GM23338 (cell line): ENCODE measurements at regions not wholly inside any gene's neighbourhood (a gene's known extent, or its start where the extent isn't known, plus 50 kb on each side); places are given as distances from the start of the nearest gene placed in this dataset.

Experiments
- ATAC-seq: fragments of 200-7000 bp; cut with Tn5 transposase; 3 replicates; pipeline ENCODE4 v1.9.1; 2020
- DNase-seq: peaks from one replicate; pipeline ENCODE4 v3.0.0-alpha.2; 2015; ENCODE audit warnings: low spot score
- H2AFZ ChIP-seq: fragments of 200-600 bp; sonication (generic); 2 replicates; pipeline ENCODE4 v1.8.0; 2016; ENCODE audit warnings: antibody characterized with exemption, mild to moderate bottlenecking, moderate library complexity
- H3F3A ChIP-seq: fragments of 200-600 bp; sonication (generic); replicated peaks from 2 replicates; pipeline ENCODE4 v1.8.0; 2017; ENCODE audit warnings: antibody characterized with exemption, mixed run types, low read depth
- H3K27ac ChIP-seq: fragments of 200-600 bp; sonication (generic); 2 replicates; pipeline ENCODE4 v1.6.1; 2016; ENCODE audit warnings: low read depth
- H3K27me3 ChIP-seq: fragments of 200-600 bp; sonication (generic); 2 replicates; pipeline ENCODE4 v1.8.0; 2016; ENCODE audit warnings: mild to moderate bottlenecking, mixed run types, moderate library complexity; ENCODE audit not compliant: insufficient read depth
- H3K36me3 ChIP-seq: fragments of 200-600 bp; sonication (generic); 2 replicates; pipeline ENCODE4 v1.8.0; 2016; ENCODE audit warnings: mild to moderate bottlenecking; ENCODE audit not compliant: insufficient read depth
- H3K4me1 ChIP-seq: fragments of 200-600 bp; sonication (generic); 2 replicates; pipeline ENCODE4 v1.8.0; 2016; ENCODE audit warnings: mild to moderate bottlenecking, moderate library complexity; ENCODE audit not compliant: insufficient read depth
- H3K4me2 ChIP-seq: fragments of 200-600 bp; sonication (generic); 2 replicates; pipeline ENCODE4 v1.7.1; 2017; ENCODE audit warnings: mixed run types
- H3K4me3 ChIP-seq: fragments of 200-600 bp; sonication (generic); 2 replicates; pipeline ENCODE4 v1.6.1; 2016; ENCODE audit warnings: mixed run types
- H3K79me2 ChIP-seq: fragments of 200-600 bp; sonication (generic); replicated peaks from 2 replicates; pipeline ENCODE4 v1.8.0; 2017; ENCODE audit warnings: mild to moderate bottlenecking; ENCODE audit not compliant: insufficient read depth
- H3K9me2 ChIP-seq: fragments of 200-600 bp; sonication (generic); 2 replicates; pipeline ENCODE4 v1.8.0; 2017; ENCODE audit not compliant: insufficient read depth
- H4K20me1 ChIP-seq: fragments of 200-600 bp; sonication (generic); replicated peaks from 2 replicates; pipeline ENCODE4 v1.8.0; 2017; ENCODE audit warnings: mild to moderate bottlenecking; ENCODE audit not compliant: insufficient read depth
- H3K27ac Mint-ChIP-seq: 2 replicates; pipeline ENCODE4 v1.8.0; 2020; ENCODE audit warnings: inconsistent platforms, mild to moderate bottlenecking, moderate library complexity, mixed read lengths
- H3K27me3 Mint-ChIP-seq: 3 replicates; pipeline ENCODE4 v1.8.0; 2022; ENCODE audit warnings: low read depth, mild to moderate bottlenecking, moderate library complexity, mixed read lengths, inconsistent platforms; ENCODE audit not compliant: insufficient read depth, poor library complexity
- H3K36me3 Mint-ChIP-seq: 3 replicates; pipeline ENCODE4 v1.8.0; 2021; ENCODE audit warnings: low read depth, mild to moderate bottlenecking, inconsistent platforms, moderate library complexity, mixed read lengths
- H3K4me1 Mint-ChIP-seq: 3 replicates; pipeline ENCODE4 v1.8.0; 2020; ENCODE audit warnings: mild to moderate bottlenecking, inconsistent platforms, mixed read lengths
- H3K4me3 Mint-ChIP-seq: 3 replicates; pipeline ENCODE4 v1.8.0; 2021; ENCODE audit warnings: moderate library complexity, mild to moderate bottlenecking, inconsistent platforms, mixed read lengths
- H3K9me3 Mint-ChIP-seq: 3 replicates; pipeline ENCODE4 v1.8.0; 2020; ENCODE audit warnings: moderate library complexity, mild to moderate bottlenecking, inconsistent platforms, mixed read lengths
- CREB1 ChIP-seq: fragments of 250-450 bp; sonication (Bioruptor Pico); IDR thresholded peaks from 2 replicates; pipeline ENCODE4 v1.5.0; 2020; ENCODE audit warnings: low read depth, mild to moderate bottlenecking, moderate library complexity
- EZH2 ChIP-seq: fragments of 200-600 bp; sonication (generic); IDR thresholded peaks from one replicate; pipeline ENCODE4 v1.8.0; 2017; ENCODE audit warnings: antibody characterized with exemption, mild to moderate bottlenecking, low read depth; ENCODE audit not compliant: unreplicated experiment
- EZH2phosphoT487 ChIP-seq: fragments of 200-600 bp; sonication (generic); IDR thresholded peaks from one replicate; pipeline ENCODE4 v1.8.1; 2018; ENCODE audit warnings: antibody characterized with exemption; ENCODE audit not compliant: unreplicated experiment
- JUNB ChIP-seq: IDR thresholded peaks from one replicate; pipeline ENCODE4 v1.6.1; 2016; ENCODE audit warnings: antibody characterized with exemption; ENCODE audit not compliant: unreplicated experiment
- NANOG ChIP-seq: IDR thresholded peaks from 2 replicates; pipeline ENCODE4 v1.6.1; 2016; ENCODE audit warnings: antibody characterized with exemption, borderline replicate concordance
- POLR2AphosphoS5 ChIP-seq: IDR thresholded peaks from 2 replicates; pipeline ENCODE4 v1.6.1; 2016; ENCODE audit warnings: antibody characterized with exemption, low read depth
- STAT1 ChIP-seq: IDR thresholded peaks from one replicate; pipeline ENCODE4 v1.6.1; 2016; ENCODE audit warnings: antibody characterized with exemption; ENCODE audit not compliant: unreplicated experiment
- ZNF114 ChIP-seq: fragments of 250-450 bp; sonication (Bioruptor Pico); IDR thresholded peaks from 2 replicates; pipeline ENCODE4 v1.5.0; 2020; ENCODE audit warnings: mild to moderate bottlenecking, moderate library complexity
- ZNF331 ChIP-seq: fragments of 250-450 bp; sonication (Bioruptor Pico); IDR thresholded peaks from 2 replicates; pipeline ENCODE4 v1.5.0; 2020; ENCODE audit warnings: low read depth, mild to moderate bottlenecking, moderate library complexity
- ZNF462 ChIP-seq: fragments of 250-450 bp; sonication (Bioruptor Pico); IDR thresholded peaks from 2 replicates; pipeline ENCODE4 v1.5.0; 2020; ENCODE audit warnings: mild to moderate bottlenecking, moderate library complexity
- TF ChIP-seq, protein P1 (sequence below), 2 experiments: fragments of 200-600 bp in 1 of 2; sonication (generic) in 1 of 2; conservative IDR thresholded peaks; 2 replicates each; pipeline versions ENCODE4 v1.5.1 to v1.6.1; 2016 to 2017; ENCODE audit warnings: antibody characterized with exemption in 2 of 2, low read depth in 2 of 2, mild to moderate bottlenecking in 2 of 2, moderate library complexity in 1 of 2
- TF ChIP-seq, protein P2 (sequence below): IDR thresholded peaks from 2 replicates; pipeline ENCODE4 v1.6.1; 2016; ENCODE audit warnings: antibody characterized with exemption
- TF ChIP-seq, protein P3 (sequence below): IDR thresholded peaks from one replicate; pipeline ENCODE4 v1.6.1; 2018; ENCODE audit warnings: antibody characterized with exemption; ENCODE audit not compliant: unreplicated experiment

- H3K4me3 Mint-ChIP-seq, result no peak overlapping the region
- no peak overlapping the region for H3K4me2 ChIP-seq
These were observed 305.4 kb upstream of the RAB6C start for GRCh38 chr2:129673847-129674711.

More at GRCh38 chr2:129673847-129674711, 305.4 kb upstream of the RAB6C start:
- H3K27ac ChIP-seq, result no peak overlapping the region
- no peak overlapping the region for H2AFZ ChIP-seq
- no peaks in the 10 kb centered on the region; the same call in 1 of the 2 replicates for H3K4me1 ChIP-seq
- no peaks in the 10 kb centered on the region for H3K9me3 Mint-ChIP-seq
- no peak overlapping the region for H3K27ac Mint-ChIP-seq
- H3K36me3 ChIP-seq, result no peaks in the 10 kb centered on the region
- TF ChIP-seq, protein P1, sequence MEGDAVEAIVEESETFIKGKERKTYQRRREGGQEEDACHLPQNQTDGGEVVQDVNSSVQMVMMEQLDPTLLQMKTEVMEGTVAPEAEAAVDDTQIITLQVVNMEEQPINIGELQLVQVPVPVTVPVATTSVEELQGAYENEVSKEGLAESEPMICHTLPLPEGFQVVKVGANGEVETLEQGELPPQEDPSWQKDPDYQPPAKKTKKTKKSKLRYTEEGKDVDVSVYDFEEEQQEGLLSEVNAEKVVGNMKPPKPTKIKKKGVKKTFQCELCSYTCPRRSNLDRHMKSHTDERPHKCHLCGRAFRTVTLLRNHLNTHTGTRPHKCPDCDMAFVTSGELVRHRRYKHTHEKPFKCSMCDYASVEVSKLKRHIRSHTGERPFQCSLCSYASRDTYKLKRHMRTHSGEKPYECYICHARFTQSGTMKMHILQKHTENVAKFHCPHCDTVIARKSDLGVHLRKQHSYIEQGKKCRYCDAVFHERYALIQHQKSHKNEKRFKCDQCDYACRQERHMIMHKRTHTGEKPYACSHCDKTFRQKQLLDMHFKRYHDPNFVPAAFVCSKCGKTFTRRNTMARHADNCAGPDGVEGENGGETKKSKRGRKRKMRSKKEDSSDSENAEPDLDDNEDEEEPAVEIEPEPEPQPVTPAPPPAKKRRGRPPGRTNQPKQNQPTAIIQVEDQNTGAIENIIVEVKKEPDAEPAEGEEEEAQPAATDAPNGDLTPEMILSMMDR (conservative IDR thresholded peaks at IDR 0.05; ENCODE audit: low read depth in 2 of 2), result no peak
- TF ChIP-seq ZNF114 (CRISPR knock-in tag) (no peak), STAT1 (no peak), EZH2phosphoT487 (no peak), ZNF462 (no peak), EZH2 (no peak), NANOG (no peak), ZNF331 (CRISPR knock-in tag) (no peak), CREB1 (no peak), POLR2AphosphoS5 (no peak), JUNB (no peak)
- TF ChIP-seq, protein P2, sequence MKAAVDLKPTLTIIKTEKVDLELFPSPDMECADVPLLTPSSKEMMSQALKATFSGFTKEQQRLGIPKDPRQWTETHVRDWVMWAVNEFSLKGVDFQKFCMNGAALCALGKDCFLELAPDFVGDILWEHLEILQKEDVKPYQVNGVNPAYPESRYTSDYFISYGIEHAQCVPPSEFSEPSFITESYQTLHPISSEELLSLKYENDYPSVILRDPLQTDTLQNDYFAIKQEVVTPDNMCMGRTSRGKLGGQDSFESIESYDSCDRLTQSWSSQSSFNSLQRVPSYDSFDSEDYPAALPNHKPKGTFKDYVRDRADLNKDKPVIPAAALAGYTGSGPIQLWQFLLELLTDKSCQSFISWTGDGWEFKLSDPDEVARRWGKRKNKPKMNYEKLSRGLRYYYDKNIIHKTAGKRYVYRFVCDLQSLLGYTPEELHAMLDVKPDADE, result no peak
- TF ChIP-seq, protein P3, sequence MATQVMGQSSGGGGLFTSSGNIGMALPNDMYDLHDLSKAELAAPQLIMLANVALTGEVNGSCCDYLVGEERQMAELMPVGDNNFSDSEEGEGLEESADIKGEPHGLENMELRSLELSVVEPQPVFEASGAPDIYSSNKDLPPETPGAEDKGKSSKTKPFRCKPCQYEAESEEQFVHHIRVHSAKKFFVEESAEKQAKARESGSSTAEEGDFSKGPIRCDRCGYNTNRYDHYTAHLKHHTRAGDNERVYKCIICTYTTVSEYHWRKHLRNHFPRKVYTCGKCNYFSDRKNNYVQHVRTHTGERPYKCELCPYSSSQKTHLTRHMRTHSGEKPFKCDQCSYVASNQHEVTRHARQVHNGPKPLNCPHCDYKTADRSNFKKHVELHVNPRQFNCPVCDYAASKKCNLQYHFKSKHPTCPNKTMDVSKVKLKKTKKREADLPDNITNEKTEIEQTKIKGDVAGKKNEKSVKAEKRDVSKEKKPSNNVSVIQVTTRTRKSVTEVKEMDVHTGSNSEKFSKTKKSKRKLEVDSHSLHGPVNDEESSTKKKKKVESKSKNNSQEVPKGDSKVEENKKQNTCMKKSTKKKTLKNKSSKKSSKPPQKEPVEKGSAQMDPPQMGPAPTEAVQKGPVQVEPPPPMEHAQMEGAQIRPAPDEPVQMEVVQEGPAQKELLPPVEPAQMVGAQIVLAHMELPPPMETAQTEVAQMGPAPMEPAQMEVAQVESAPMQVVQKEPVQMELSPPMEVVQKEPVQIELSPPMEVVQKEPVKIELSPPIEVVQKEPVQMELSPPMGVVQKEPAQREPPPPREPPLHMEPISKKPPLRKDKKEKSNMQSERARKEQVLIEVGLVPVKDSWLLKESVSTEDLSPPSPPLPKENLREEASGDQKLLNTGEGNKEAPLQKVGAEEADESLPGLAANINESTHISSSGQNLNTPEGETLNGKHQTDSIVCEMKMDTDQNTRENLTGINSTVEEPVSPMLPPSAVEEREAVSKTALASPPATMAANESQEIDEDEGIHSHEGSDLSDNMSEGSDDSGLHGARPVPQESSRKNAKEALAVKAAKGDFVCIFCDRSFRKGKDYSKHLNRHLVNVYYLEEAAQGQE, result no peak
- H4K20me1 ChIP-seq, result no peaks in the 10 kb centered on the region
- DNase-seq (peak; percentile 8), ATAC-seq (no peak)
- H3K27me3 Mint-ChIP-seq, result no peaks in the 10 kb centered on the region
- H3K4me1 Mint-ChIP-seq, result peaks cover 13% of the 10 kb centered on the region
- no peaks in the 10 kb centered on the region for H3K27me3 ChIP-seq
- H3F3A ChIP-seq, result no peaks in the 10 kb centered on the region
- no peaks in the 10 kb centered on the region for H3K36me3 Mint-ChIP-seq
- H3K79me2 ChIP-seq, result no peaks in the 10 kb centered on the region
- no peak overlapping the region for H3K4me3 ChIP-seq
- no peaks in the 10 kb centered on the region for H3K9me2 ChIP-seq
